Endothelial cell of hepatic sinusoid (primary cell): ENCODE measurements at regions not wholly inside any gene's neighbourhood (a gene's known extent, or its start where the extent isn't known, plus 50 kb on each side); places are given as distances from the start of the nearest gene placed in this dataset.
"Not testable (repeated sequence)": the region's sequence is repeated elsewhere in the genome, so short reads cannot be mapped to it uniquely, and the experiment has no call there.

ENCODE experiments used
- in situ Hi-C: cut with HindIII; loops from 2 replicates; pipeline ENCODE4 v1.10.0; 2017; ENCODE audit warnings: low sequenced_read_pairs

- in situ Hi-C loops: no loop called here
These were observed 92.7 kb upstream of the GPR12 start for GRCh38 chr13:26853323-26853722.

- in situ Hi-C loops: no loop called here
These were observed 86.7 kb upstream of the GPR12 start for GRCh38 chr13:26847281-26847680.

- in situ Hi-C loops: not testable (repeated sequence)
These were observed 84.5 kb upstream of the GPR12 start for GRCh38 chr13:26845063-26845462.

- in situ Hi-C loops: no loop called here
These were observed 79.1 kb upstream of the GPR12 start for GRCh38 chr13:26839682-26840081.

GRCh38 chr13:26838821-26839220 is 78.2 kb upstream of the GPR12 start:
- in situ Hi-C loops: no loop called here

GRCh38 chr13:26837997-26838396 is 77.4 kb upstream of the GPR12 start:
- in situ Hi-C loops: no loop called here

- in situ Hi-C loops: no loop called here
These were observed 76.5 kb upstream of the GPR12 start for GRCh38 chr13:26837102-26837501.

- in situ Hi-C loops: no loop called here
These were observed 76.0 kb upstream of the GPR12 start for GRCh38 chr13:26836626-26837025.

- in situ Hi-C loops: no loop called here
These were observed 74.1 kb upstream of the GPR12 start for GRCh38 chr13:26834646-26835045.

- in situ Hi-C loops: no loop called here
These were observed 70.8 kb upstream of the GPR12 start for GRCh38 chr13:26831336-26831908.

- in situ Hi-C loops: no loop called here
These were observed 69.1 kb upstream of the GPR12 start for GRCh38 chr13:26829716-26830115.

GRCh38 chr13:26824581-26824980 is 64.0 kb upstream of the GPR12 start:
- in situ Hi-C loops: no loop called here

GRCh38 chr13:26822146-26822545 is 61.6 kb upstream of the GPR12 start:
- in situ Hi-C loops: no loop called here

GRCh38 chr13:26821672-26822071 is 61.1 kb upstream of the GPR12 start:
- in situ Hi-C loops: no loop called here

- in situ Hi-C loops: no loop called here
These were observed 60.3 kb upstream of the GPR12 start for GRCh38 chr13:26820871-26821270.

GRCh38 chr13:26819046-26819445 is 58.5 kb upstream of the GPR12 start:
- in situ Hi-C loops: no loop called here

- in situ Hi-C loops: no loop called here
These were observed 56.3 kb upstream of the GPR12 start for GRCh38 chr13:26816881-26817280.

GRCh38 chr13:26813980-26814348 is 53.4 kb upstream of the GPR12 start:
- in situ Hi-C loops: no loop called here

- in situ Hi-C loops: no loop called here
These were observed 52.9 kb upstream of the GPR12 start for GRCh38 chr13:26813321-26813979.

GRCh38 chr13:26811581-26811980 is 51.0 kb upstream of the GPR12 start:
- in situ Hi-C loops: no loop called here
